SK-N-SH treated with all-trans-retinoic acid at 6 μM for 48 hours (cell line): ENCODE measurements at regions not wholly inside any gene's neighbourhood (a gene's known extent, or its start where the extent isn't known, plus 50 kb on each side); places are given as distances from the start of the nearest gene placed in this dataset.

ENCODE experiments used
- BACH2 ChIP-seq: fragments of 250-450 bp; sonication (Bioruptor Pico); IDR thresholded peaks from 2 replicates; pipeline ENCODE4 v1.9.0; 2021; ENCODE audit warnings: mild to moderate bottlenecking, borderline replicate concordance
- CSDC2 ChIP-seq: fragments of 250-450 bp; sonication (Bioruptor Pico); IDR thresholded peaks from 2 replicates; pipeline ENCODE4 v1.5.0; 2020; ENCODE audit warnings: mild to moderate bottlenecking, moderate library complexity
- ESRRG ChIP-seq: fragments of 250-450 bp; sonication (Bioruptor Pico); IDR thresholded peaks from 2 replicates; pipeline ENCODE4 v1.6.1; 2021; ENCODE audit warnings: mild to moderate bottlenecking
- ISL1 ChIP-seq: fragments of 250-450 bp; sonication (Bioruptor Pico); IDR thresholded peaks from 2 replicates; pipeline ENCODE4 v2.1.2; 2022; ENCODE audit warnings: mild to moderate bottlenecking, moderate library complexity
- PPARA ChIP-seq: fragments of 250-450 bp; sonication (Bioruptor Pico); IDR thresholded peaks from 2 replicates; pipeline ENCODE4 v1.5.0; 2020; ENCODE audit warnings: mild to moderate bottlenecking, borderline replicate concordance
- ZFP3 ChIP-seq: fragments of 250-450 bp; sonication (Bioruptor Pico); IDR thresholded peaks from 2 replicates; pipeline ENCODE4 v1.5.0; 2020; ENCODE audit warnings: mild to moderate bottlenecking, moderate library complexity
- TF ChIP-seq, protein P1 (sequence below): fragments of 250-450 bp; sonication (Bioruptor Pico); IDR thresholded peaks from 2 replicates; pipeline ENCODE4 v1.5.0; 2020; ENCODE audit warnings: mild to moderate bottlenecking, moderate library complexity
- TF ChIP-seq, protein P2 (sequence below): fragments of 250-450 bp; sonication (Bioruptor Pico); IDR thresholded peaks from 2 replicates; pipeline ENCODE4 v1.8.0; 2020; ENCODE audit warnings: mild to moderate bottlenecking, moderate library complexity, borderline replicate concordance

DNA sequence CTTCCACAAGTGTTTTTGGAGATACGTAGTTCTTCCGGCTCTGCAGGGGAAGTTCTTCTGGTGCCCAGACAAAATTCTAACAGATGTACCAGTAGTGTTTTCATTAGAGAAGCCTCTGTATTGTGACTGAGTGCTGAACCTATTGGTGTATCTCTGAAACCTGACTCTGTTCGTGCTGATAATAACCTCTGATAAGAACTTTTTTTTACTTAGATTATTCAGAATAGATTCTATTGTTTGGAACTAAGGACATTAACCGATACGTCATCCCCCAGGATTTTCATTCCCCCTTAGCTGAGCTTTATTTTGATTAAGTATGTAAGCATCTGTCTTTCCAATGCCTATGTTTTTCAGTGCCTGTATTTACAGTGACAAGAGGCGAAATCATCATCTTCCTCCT is 362.9 kb downstream of the PDGFC start:
- TF ChIP-seq, protein P1, sequence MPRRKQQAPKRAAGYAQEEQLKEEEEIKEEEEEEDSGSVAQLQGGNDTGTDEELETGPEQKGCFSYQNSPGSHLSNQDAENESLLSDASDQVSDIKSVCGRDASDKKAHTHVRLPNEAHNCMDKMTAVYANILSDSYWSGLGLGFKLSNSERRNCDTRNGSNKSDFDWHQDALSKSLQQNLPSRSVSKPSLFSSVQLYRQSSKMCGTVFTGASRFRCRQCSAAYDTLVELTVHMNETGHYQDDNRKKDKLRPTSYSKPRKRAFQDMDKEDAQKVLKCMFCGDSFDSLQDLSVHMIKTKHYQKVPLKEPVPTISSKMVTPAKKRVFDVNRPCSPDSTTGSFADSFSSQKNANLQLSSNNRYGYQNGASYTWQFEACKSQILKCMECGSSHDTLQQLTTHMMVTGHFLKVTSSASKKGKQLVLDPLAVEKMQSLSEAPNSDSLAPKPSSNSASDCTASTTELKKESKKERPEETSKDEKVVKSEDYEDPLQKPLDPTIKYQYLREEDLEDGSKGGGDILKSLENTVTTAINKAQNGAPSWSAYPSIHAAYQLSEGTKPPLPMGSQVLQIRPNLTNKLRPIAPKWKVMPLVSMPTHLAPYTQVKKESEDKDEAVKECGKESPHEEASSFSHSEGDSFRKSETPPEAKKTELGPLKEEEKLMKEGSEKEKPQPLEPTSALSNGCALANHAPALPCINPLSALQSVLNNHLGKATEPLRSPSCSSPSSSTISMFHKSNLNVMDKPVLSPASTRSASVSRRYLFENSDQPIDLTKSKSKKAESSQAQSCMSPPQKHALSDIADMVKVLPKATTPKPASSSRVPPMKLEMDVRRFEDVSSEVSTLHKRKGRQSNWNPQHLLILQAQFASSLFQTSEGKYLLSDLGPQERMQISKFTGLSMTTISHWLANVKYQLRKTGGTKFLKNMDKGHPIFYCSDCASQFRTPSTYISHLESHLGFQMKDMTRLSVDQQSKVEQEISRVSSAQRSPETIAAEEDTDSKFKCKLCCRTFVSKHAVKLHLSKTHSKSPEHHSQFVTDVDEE (CRISPR knock-in tag) = no peak
- TF ChIP-seq BACH2 (CRISPR knock-in tag) (no peak), PPARA (CRISPR knock-in tag) (no peak), ESRRG (CRISPR knock-in tag) (no peak), CSDC2 (CRISPR knock-in tag) (no peak), ISL1 (CRISPR knock-in tag) (no peak), ZFP3 (CRISPR knock-in tag) (no peak)
- TF ChIP-seq, protein P2, sequence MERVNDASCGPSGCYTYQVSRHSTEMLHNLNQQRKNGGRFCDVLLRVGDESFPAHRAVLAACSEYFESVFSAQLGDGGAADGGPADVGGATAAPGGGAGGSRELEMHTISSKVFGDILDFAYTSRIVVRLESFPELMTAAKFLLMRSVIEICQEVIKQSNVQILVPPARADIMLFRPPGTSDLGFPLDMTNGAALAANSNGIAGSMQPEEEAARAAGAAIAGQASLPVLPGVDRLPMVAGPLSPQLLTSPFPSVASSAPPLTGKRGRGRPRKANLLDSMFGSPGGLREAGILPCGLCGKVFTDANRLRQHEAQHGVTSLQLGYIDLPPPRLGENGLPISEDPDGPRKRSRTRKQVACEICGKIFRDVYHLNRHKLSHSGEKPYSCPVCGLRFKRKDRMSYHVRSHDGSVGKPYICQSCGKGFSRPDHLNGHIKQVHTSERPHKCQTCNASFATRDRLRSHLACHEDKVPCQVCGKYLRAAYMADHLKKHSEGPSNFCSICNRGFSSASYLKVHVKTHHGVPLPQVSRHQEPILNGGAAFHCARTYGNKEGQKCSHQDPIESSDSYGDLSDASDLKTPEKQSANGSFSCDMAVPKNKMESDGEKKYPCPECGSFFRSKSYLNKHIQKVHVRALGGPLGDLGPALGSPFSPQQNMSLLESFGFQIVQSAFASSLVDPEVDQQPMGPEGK (CRISPR knock-in tag) = no peak
